Esophagus (tissue), 2 donors: ENCODE measurements at regions not wholly inside any gene's neighbourhood (a gene's known extent, or its start where the extent isn't known, plus 50 kb on each side); places are given as distances from the start of the nearest gene placed in this dataset.
"Not testable (repeated sequence)": the region's sequence is repeated elsewhere in the genome, so short reads cannot be mapped to it uniquely, and the experiment has no call there.

ENCODE experiments used
- H3K27ac ChIP-seq, 2 donors: one replicate each; pipeline ENCODE4 v1.5.1; 2013; ENCODE audit warnings: low read depth in 2 of 2, mild to moderate bottlenecking in 2 of 2, inconsistent platforms in 1 of 2, low read length in 1 of 2, moderate library complexity in 1 of 2
- H3K27me3 ChIP-seq, 2 donors: one replicate each; pipeline ENCODE4 v1.6.1; 2013; ENCODE audit warnings: low read length in 2 of 2, control low read depth in 1 of 2, mild to moderate bottlenecking in 1 of 2; ENCODE audit not compliant: insufficient read depth in 2 of 2, control insufficient read depth in 1 of 2
- H3K36me3 ChIP-seq, 2 donors: one replicate each; pipeline ENCODE4 v1.6.1; 2013; ENCODE audit warnings: low read length in 1 of 2; ENCODE audit not compliant: control insufficient read depth in 2 of 2, insufficient read depth in 2 of 2
- H3K4me1 ChIP-seq, 2 donors: one replicate each; pipeline ENCODE4 v1.6.1; 2013; ENCODE audit warnings: low read length in 1 of 2; ENCODE audit not compliant: control insufficient read depth in 2 of 2, insufficient read depth in 2 of 2
- H3K4me3 ChIP-seq, 2 donors: one replicate each; pipeline ENCODE4 v1.5.1; 2013; ENCODE audit warnings: low read length in 2 of 2, mild to moderate bottlenecking in 2 of 2, low read depth in 1 of 2, moderate library complexity in 1 of 2
- H3K9me3 ChIP-seq, 2 donors: one replicate each; pipeline ENCODE4 v1.6.1; 2013; ENCODE audit warnings: mild to moderate bottlenecking in 2 of 2, low read depth in 1 of 2, low read length in 1 of 2, moderate library complexity in 1 of 2; ENCODE audit not compliant: control insufficient read depth in 2 of 2, insufficient read depth in 1 of 2
- WGBS, 2 donors: extraction: QIAGEN DNeasy Blood & Tissue Kit; methylation state at CpG; one replicate each; pipeline ENCODE4 v1.1.7; 2013; 5-methylcytosine and 5-hydroxymethylcytosine counted together
- donor health status: healthy with polysubstance abuse.
- donor health status: Bipolar disorder and iron deficiency.

DNA sequence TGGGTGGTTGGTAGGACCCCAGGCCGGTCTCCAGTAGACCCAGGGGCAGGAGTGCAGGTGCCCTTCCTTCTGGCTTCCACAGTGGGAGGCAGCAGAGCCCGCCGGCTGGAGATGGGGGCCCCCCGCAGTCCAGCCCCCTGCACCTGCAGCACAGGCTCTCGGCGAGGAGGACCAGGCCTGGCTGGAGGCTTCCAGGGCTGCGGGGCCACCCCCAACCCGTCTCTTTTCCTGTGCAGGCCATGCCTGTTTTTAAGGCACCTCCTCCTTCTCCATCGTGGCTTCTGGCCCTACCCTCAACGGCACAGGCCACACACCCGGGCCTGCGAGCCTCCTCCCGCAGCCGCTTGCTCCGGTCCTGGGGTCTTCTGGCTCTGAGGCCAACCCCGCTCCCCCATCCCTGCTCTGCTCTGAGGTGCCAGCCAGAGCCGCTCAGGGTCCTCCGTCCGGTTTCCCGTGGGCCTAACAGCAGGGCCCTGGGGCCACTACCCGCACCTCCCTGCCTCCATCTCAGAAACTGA is 77.2 kb upstream of the ANKRD10 start:
- Histone ChIP-seq H3K27ac (no peak overlapping the region), H3K4me1 (no peaks in the 10 kb centered on the region), H3K4me3 (no peak overlapping the region), H3K9me3 (no peaks in the 10 kb centered on the region), H3K27me3 (no peaks in the 10 kb centered on the region), H3K36me3 (no peaks in the 10 kb centered on the region)
- WGBS, 2 donors: 94 to 99% methylated on average over 19 to 21 of the region's 21 CpGs

DNA sequence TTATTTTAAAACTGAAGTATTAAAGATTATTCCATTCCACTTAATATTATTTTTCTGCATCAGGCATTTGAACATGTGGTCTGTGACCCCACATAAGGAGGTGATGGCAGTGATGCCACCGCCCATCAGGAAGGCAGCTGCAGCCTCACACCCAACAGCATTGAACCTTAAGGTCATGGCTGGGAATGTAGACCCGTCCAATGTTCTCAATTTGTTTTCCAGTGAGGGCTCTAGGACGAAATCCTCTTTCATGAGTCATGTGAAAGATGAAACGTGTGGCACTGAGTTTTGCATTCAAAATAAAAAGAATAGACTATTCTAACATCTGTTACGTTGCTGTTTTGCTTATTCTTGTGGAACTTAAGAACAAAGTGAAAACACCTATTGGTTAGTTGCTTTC is 74.5 kb upstream of the ANKRD10 start:
- H3K36me3 ChIP-seq: no peaks in the 10 kb centered on the region
- no peaks in the 10 kb centered on the region for H3K27me3 ChIP-seq
- no peak overlapping the region for H3K4me3 ChIP-seq
- no peak overlapping the region for H3K27ac ChIP-seq
- WGBS, 2 donors: 73 to 76% methylated on average over 5 of the region's 5 CpGs
- H3K9me3 ChIP-seq: no peaks in the 10 kb centered on the region
- H3K4me1 ChIP-seq: no peaks in the 10 kb centered on the region

DNA sequence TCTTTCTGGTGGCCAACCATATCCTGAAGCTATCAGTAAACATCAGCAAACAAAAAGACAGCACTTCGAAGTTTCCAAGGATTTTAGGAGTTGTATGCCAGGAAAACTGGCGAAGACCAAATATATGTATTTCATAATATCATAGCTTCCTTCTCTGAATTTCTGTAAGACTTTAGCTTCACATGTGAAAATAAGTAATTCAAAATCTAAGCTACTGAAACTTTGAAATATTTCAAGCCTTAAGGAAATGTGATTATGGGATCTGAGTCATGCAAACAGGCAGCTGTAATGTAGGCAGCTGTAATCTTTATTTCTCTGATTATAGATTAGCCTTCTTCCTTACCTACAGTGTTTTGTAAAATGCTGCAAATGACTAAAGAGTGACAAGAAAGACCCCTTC is 70.7 kb upstream of the ANKRD10 start:
- H3K4me1 ChIP-seq: no peaks in the 10 kb centered on the region

DNA sequence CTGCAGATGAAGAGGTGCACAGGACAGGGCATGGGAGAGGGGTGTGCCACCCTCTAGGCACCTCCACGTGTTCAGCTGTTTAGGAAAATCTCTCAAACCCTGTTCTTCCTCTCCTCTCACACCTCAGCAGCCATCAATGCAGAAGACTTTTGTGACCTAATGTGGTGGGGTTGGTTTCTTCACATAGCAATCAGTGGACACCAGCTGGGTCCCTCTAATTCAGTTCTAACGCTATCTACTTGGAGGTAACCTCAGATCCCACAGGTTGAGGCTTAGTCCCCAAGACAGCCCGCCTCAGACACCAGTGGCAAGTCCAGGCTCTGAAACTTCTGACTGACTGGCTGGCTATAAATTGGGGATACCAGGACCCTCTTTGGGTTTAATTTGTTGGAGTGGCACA is 69.9 kb upstream of the ANKRD10 start:
- 76 to 84% methylated on average over 3 of the region's 3 CpGs for WGBS, 2 donors
- no peaks in the 10 kb centered on the region for H3K4me1 ChIP-seq
- H3K4me3 ChIP-seq: no peak overlapping the region
- H3K27me3 ChIP-seq: no peaks in the 10 kb centered on the region
- H3K27ac ChIP-seq: no peak overlapping the region
- H3K9me3 ChIP-seq: no peaks in the 10 kb centered on the region
- no peaks in the 10 kb centered on the region for H3K36me3 ChIP-seq

More for the DNA sequence above, 70.7 kb upstream of the ANKRD10 start:
- Histone ChIP-seq H3K9me3 (no peaks in the 10 kb centered on the region), H3K27ac (no peak overlapping the region), H3K36me3 (no peaks in the 10 kb centered on the region), H3K4me3 (no peak overlapping the region), H3K27me3 (no peaks in the 10 kb centered on the region)
- 71 to 72% methylated on average over 2 of the region's 2 CpGs for WGBS, 2 donors

DNA sequence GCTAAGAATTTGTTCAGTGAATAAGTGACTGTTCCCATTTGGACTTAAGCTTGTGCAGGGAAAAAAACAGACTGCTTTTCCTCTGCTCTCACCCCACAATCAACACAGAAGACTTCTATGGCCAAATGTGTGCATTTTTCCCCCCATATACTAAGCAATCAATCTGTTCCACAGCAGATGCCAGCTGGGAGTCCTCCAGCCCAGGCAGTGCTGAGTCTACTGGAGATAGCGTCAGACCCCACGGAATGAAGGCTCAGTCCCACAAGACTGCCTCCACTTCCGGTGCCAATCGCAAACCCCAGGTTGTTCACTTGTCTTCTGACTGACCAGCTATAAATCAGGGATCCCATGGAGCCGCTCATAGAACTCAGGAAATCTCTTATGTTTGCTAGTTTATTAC is 69.5 kb upstream of the ANKRD10 start:
- Histone ChIP-seq H3K4me3 (no peak overlapping the region), H3K27ac (no peak overlapping the region), H3K9me3 (no peaks in the 10 kb centered on the region), H3K4me1 (no peaks in the 10 kb centered on the region), H3K36me3 (no peaks in the 10 kb centered on the region), H3K27me3 (no peaks in the 10 kb centered on the region)
- 72 to 81% methylated on average over 5 of the region's 5 CpGs for WGBS, 2 donors

DNA sequence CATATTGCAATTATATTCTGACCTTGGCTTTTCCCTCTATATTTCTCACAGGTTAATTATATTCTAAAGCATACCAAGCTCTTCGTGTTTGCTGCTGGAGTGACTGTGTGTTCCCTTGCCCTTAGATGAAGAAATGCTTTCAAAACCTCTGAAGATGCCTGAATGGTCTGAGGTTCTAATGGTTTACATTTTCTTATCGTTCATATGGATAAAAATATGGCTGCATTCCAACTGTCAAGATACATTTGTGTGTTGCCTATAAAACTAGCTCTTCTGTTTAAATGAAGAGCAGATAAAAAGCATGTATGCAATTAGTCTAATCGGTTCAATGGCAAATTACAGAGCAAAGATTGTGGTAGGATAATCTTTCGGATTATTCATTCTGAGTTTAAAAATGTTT is 68.4 kb upstream of the ANKRD10 start:
- no peaks in the 10 kb centered on the region for H3K4me1 ChIP-seq
- H3K27me3 ChIP-seq: no peaks in the 10 kb centered on the region
- no peak overlapping the region for H3K4me3 ChIP-seq
- H3K9me3 ChIP-seq: no peaks in the 10 kb centered on the region
- WGBS, 2 donors: 59 to 65% methylated on average over 4 of the region's 4 CpGs
- no peaks in the 10 kb centered on the region for H3K36me3 ChIP-seq
- no peak overlapping the region for H3K27ac ChIP-seq

DNA sequence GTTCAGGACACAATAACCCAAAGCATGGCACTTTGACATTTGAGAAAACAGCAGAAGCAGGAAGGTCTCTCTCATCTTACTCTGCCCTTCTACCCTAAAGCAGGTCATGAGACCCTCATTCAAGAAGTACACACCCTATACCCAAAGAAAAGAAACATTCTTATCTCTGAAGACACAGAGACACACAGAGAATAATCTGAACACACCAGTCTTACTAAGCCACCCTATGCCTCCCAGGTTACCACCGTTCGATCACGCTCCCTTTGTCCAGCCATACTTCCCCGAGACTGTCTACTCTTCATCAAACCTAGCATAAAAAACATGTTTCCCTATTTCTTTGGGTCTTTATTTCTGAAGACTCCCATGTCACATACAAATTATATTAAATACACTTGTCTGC is 66.5 kb upstream of the ANKRD10 start:
- 84 to 85% methylated on average over 4 of the region's 4 CpGs for WGBS, 2 donors
- no peaks in the 10 kb centered on the region for H3K4me1 ChIP-seq
- no peaks in the 10 kb centered on the region for H3K27me3 ChIP-seq
- H3K9me3 ChIP-seq: no peaks in the 10 kb centered on the region
- no peak overlapping the region for H3K4me3 ChIP-seq
- no peak overlapping the region for H3K27ac ChIP-seq
- H3K36me3 ChIP-seq: no peaks in the 10 kb centered on the region

DNA sequence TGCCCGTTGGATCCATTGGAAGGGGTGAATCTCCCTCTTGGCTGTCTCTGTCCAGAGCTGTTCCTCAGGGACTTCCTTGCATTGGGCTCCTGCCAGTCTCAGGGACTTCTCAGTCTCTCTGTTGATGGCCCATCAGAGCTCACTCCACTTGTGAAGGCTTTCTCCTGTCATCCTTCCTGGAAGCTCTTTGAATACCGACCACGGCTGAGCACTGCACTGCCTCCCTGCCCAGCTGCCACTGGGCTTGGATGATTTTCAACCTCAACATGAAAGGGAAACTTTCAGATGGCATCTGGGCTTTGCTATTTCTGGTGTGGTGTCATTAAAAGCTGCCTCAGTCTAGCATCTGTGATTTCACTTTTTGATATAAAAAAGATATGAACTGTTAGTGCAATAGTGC is 66.1 kb upstream of the ANKRD10 start:
- WGBS, 2 donors: 64 to 65% methylated on average over 3 of the region's 3 CpGs
- Histone ChIP-seq H3K27me3 (no peaks in the 10 kb centered on the region), H3K36me3 (no peaks in the 10 kb centered on the region)

DNA sequence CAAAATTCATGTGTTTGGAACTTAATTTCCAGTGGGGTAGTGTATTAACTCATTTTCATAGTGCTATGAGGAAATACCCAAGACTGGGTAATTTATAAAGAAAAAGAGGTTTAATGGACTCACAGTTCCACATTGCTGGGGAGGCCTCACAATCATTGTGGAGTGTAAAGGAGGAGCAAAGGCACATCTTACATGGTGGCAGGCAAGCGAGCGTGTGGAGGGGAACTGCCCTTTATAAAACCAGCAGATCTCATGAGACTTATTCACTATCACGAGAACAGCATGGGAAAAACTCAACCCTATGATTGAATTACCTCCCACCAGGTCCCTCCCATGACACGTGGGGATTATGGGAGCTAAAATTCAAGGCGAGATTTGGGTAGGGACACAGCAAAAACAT is 64.3 kb upstream of the ANKRD10 start:
- H3K4me1 ChIP-seq, H3K4me3 ChIP-seq, H3K36me3 ChIP-seq, H3K27ac ChIP-seq, H3K9me3 ChIP-seq, H3K27me3 ChIP-seq: not testable (repeated sequence)
- WGBS, 2 donors: 89 to 90% methylated on average over 5 of the region's 5 CpGs

More for the DNA sequence above, 66.1 kb upstream of the ANKRD10 start:
- Histone ChIP-seq H3K4me3 (no peak overlapping the region), H3K9me3 (no peaks in the 10 kb centered on the region), H3K4me1 (no peaks in the 10 kb centered on the region), H3K27ac (no peak overlapping the region)

DNA sequence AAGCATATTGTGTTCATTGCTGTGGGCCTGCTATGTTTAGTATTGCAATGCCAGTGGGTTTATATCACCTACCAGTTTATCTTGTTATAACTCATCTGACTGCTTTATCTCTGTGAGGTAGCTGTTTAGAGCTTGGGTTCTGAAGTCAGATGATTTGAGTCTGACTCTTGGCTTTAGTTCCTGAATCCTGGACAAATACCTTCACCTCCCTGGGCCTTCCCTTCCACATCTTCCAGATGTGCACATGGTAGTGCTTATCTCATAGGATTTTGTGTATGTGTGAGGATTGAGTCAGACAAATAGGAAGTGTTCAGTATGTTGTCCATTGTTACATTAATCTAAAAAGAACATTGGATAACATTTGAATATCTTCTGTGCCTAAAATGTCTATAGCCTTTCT is 63.5 kb upstream of the ANKRD10 start:
- Histone ChIP-seq H3K36me3 (no peaks in the 10 kb centered on the region), H3K4me1 (no peaks in the 10 kb centered on the region), H3K27ac (no peak overlapping the region)

More for the DNA sequence above, 63.5 kb upstream of the ANKRD10 start:
- Histone ChIP-seq H3K27me3 (no peaks in the 10 kb centered on the region), H3K9me3 (no peaks in the 10 kb centered on the region), H3K4me3 (no peak overlapping the region)
